WTC11 (cell line): ENCODE measurements at regions not wholly inside any gene's neighbourhood (a gene's known extent, or its start where the extent isn't known, plus 50 kb on each side); places are given as distances from the start of the nearest gene placed in this dataset.

Experiments
- ATAC-seq: fragments of 200-7000 bp; cut with Tn5 transposase; 2 replicates; pipeline ENCODE4 v1.10.0; 2021; ENCODE audit warnings: mild to moderate bottlenecking, moderate library complexity
- CTCF ChIA-PET: fragments of 300-600 bp; sonication (Branson Sonifier 250); formaldehyde crosslinking; loops from one replicate; lab custom pipeline; 2021; ENCODE audit warnings: antibody characterized with exemption; lab: Charles Lee
- POLR2A ChIA-PET: fragments of 350-600 bp; sonication (Branson Sonifier 250); formaldehyde crosslinking; loops from one replicate; lab custom pipeline; 2021; ENCODE audit warnings: antibody characterized with exemption; lab: Charles Lee
- DNase-seq: peaks from one replicate; pipeline ENCODE4 v3.0.0; 2021; ENCODE audit warnings: low spot score
- H3K27ac Mint-ChIP-seq: 2 replicates; pipeline ENCODE4 v1.8.0; 2021; ENCODE audit warnings: mixed read lengths
- H3K27me3 Mint-ChIP-seq: 2 replicates; pipeline ENCODE4 v1.8.0; 2021; ENCODE audit warnings: low read depth, mild to moderate bottlenecking, moderate library complexity, mixed read lengths
- H3K36me3 Mint-ChIP-seq: 2 replicates; pipeline ENCODE4 v1.8.0; 2021; ENCODE audit warnings: mixed read lengths
- H3K4me1 Mint-ChIP-seq: 2 replicates; pipeline ENCODE4 v1.8.0; 2022; ENCODE audit warnings: mixed read lengths
- H3K4me3 Mint-ChIP-seq: 2 replicates; pipeline ENCODE4 v1.8.0; 2021; ENCODE audit warnings: mild to moderate bottlenecking, moderate library complexity, mixed read lengths
- H3K9me3 Mint-ChIP-seq: 2 replicates; pipeline ENCODE4 v1.8.0; 2021; ENCODE audit warnings: mixed read lengths
- ATF6 ChIP-seq: sonication (generic); formaldehyde crosslinking; IDR thresholded peaks from 2 replicates; pipeline ENCODE4 v1.8.1; 2023; ENCODE audit warnings: mild to moderate bottlenecking, missing genetic modification reagents
- CDX4 ChIP-seq: fragments of 250-450 bp; sonication (Bioruptor Pico); IDR thresholded peaks from 2 replicates; pipeline ENCODE4 v1.9.0; 2021; ENCODE audit warnings: moderate library complexity, mild to moderate bottlenecking, inconsistent platforms, borderline replicate concordance
- CREB1 ChIP-seq: sonication (generic); formaldehyde crosslinking; IDR thresholded peaks from 2 replicates; pipeline ENCODE4 v1.8.0; 2023; ENCODE audit warnings: mild to moderate bottlenecking, missing genetic modification reagents
- ELF4 ChIP-seq: sonication (generic); formaldehyde crosslinking; IDR thresholded peaks from 2 replicates; pipeline ENCODE4 v1.8.1; 2022; ENCODE audit warnings: low read depth, mild to moderate bottlenecking, moderate library complexity, missing genetic modification reagents
- FOXP1 ChIP-seq: sonication (generic); formaldehyde crosslinking; IDR thresholded peaks from 2 replicates; pipeline ENCODE4 v1.8.0; 2022; ENCODE audit warnings: missing genetic modification reagents, mild to moderate bottlenecking, moderate library complexity, borderline replicate concordance
- GABPB1 ChIP-seq: sonication (generic); formaldehyde crosslinking; IDR thresholded peaks from 2 replicates; pipeline ENCODE4 v1.8.1; 2023; ENCODE audit warnings: mild to moderate bottlenecking, missing genetic modification reagents
- HMGXB4 ChIP-seq: sonication (generic); formaldehyde crosslinking; IDR thresholded peaks from 2 replicates; pipeline ENCODE4 v1.8.1; 2023; ENCODE audit warnings: mild to moderate bottlenecking, moderate library complexity, missing genetic modification reagents
- NFATC4 ChIP-seq: fragments of 250-450 bp; sonication (Bioruptor Pico); IDR thresholded peaks from 2 replicates; pipeline ENCODE4 v1.9.0; 2021; ENCODE audit warnings: mild to moderate bottlenecking
- NFYB ChIP-seq: sonication (generic); formaldehyde crosslinking; conservative IDR thresholded peaks from 2 replicates; pipeline ENCODE4 v1.8.0; 2022; ENCODE audit warnings: low read depth, missing genetic modification reagents
- NR3C1 ChIP-seq: sonication (generic); formaldehyde crosslinking; conservative IDR thresholded peaks from 2 replicates; pipeline ENCODE4 v1.8.1; 2023; ENCODE audit warnings: low read depth, mild to moderate bottlenecking, missing genetic modification reagents
- SMAD4 ChIP-seq: sonication (generic); formaldehyde crosslinking; IDR thresholded peaks from 2 replicates; pipeline ENCODE4 v1.8.0; 2022; ENCODE audit warnings: mild to moderate bottlenecking, missing genetic modification reagents
- SOX15 ChIP-seq: fragments of 250-450 bp; sonication (Bioruptor Pico); IDR thresholded peaks from 2 replicates; pipeline ENCODE4 v1.9.0; 2021; ENCODE audit warnings: mild to moderate bottlenecking
- TEAD4 ChIP-seq: sonication (generic); formaldehyde crosslinking; IDR thresholded peaks from 2 replicates; pipeline ENCODE4 v1.8.0; 2022; ENCODE audit warnings: mild to moderate bottlenecking, missing genetic modification reagents
- ZBTB21 ChIP-seq: sonication (generic); formaldehyde crosslinking; IDR thresholded peaks from 2 replicates; pipeline ENCODE4 v1.8.1; 2023; ENCODE audit warnings: mild to moderate bottlenecking, missing genetic modification reagents, borderline replicate concordance
- ZNF138 ChIP-seq: sonication (generic); formaldehyde crosslinking; conservative IDR thresholded peaks from 2 replicates; pipeline ENCODE4 v1.8.1; 2022; ENCODE audit warnings: mild to moderate bottlenecking, moderate library complexity, missing genetic modification reagents
- ZNF219 ChIP-seq: sonication (generic); formaldehyde crosslinking; IDR thresholded peaks from 2 replicates; pipeline ENCODE4 v1.8.0; 2023; ENCODE audit warnings: missing genetic modification reagents, mild to moderate bottlenecking, borderline replicate concordance
- ZNF317 ChIP-seq: sonication (generic); formaldehyde crosslinking; IDR thresholded peaks from 2 replicates; pipeline ENCODE4 v1.8.1; 2023; ENCODE audit warnings: low read depth, mild to moderate bottlenecking, moderate library complexity, missing genetic modification reagents, borderline replicate concordance
- ZNF423 ChIP-seq: fragments of 250-450 bp; sonication (Bioruptor Pico); IDR thresholded peaks from 2 replicates; pipeline ENCODE4 v2.1.2; 2022; ENCODE audit warnings: mild to moderate bottlenecking, moderate library complexity
- TF ChIP-seq, protein P1 (sequence below): sonication (generic); formaldehyde crosslinking; IDR thresholded peaks from 2 replicates; pipeline ENCODE4 v1.8.1; 2022; ENCODE audit warnings: missing genetic modification reagents, borderline replicate concordance
- TF ChIP-seq, protein P2 (sequence below): sonication (generic); formaldehyde crosslinking; IDR thresholded peaks from 2 replicates; pipeline ENCODE4 v1.8.0; 2023; ENCODE audit warnings: mild to moderate bottlenecking, missing genetic modification reagents

- H3K27ac Mint-ChIP-seq: no peak overlapping the region
- H3K27me3 Mint-ChIP-seq: peaks cover 5% of the 10 kb centered on the region; the same call in 1 of the 2 replicates
- no peaks in the 10 kb centered on the region for H3K4me1 Mint-ChIP-seq
- DNase-seq (no peak), ATAC-seq (no peak)
- peaks cover 67% of the 10 kb centered on the region for H3K36me3 Mint-ChIP-seq
- H3K9me3 Mint-ChIP-seq: peaks cover 74% of the 10 kb centered on the region
- no peak overlapping the region for H3K4me3 Mint-ChIP-seq
- CTCF ChIA-PET: no interaction called here
- TF ChIP-seq ZNF423: no peak
- TF ChIP-seq TEAD4 (CRISPR knock-in tag): no peak
- TF ChIP-seq ZNF317 (CRISPR knock-in tag): no peak
- POLR2A ChIA-PET: no interaction called here
Measured at GRCh38 chr2:144748443-144748842, 228.5 kb upstream of the ZEB2 start.

GRCh38 chr2:144747571-144747970, 227.7 kb upstream of the ZEB2 start:
- Mint-ChIP-seq H3K9me3 (peaks cover 74% of the 10 kb centered on the region), H3K36me3 (peaks cover 67% of the 10 kb centered on the region), H3K4me3 (no peak overlapping the region), H3K27ac (no peak overlapping the region), H3K4me1 (no peaks in the 10 kb centered on the region), H3K27me3 (peaks cover 5% of the 10 kb centered on the region; the same call in 1 of the 2 replicates)
- CTCF ChIA-PET: no interaction called here
- POLR2A ChIA-PET: no interaction called here
- DNase-seq (peak; percentile 46), ATAC-seq (no peak)
- TF ChIP-seq NFYB (CRISPR knock-in tag): no peak
- TF ChIP-seq TEAD4 (CRISPR knock-in tag): no peak
- TF ChIP-seq ELF4 (CRISPR knock-in tag): no peak
- no peak for TF ChIP-seq SMAD4 (CRISPR knock-in tag)
- TF ChIP-seq CREB1 (CRISPR knock-in tag): no peak
- TF ChIP-seq, protein P1, sequence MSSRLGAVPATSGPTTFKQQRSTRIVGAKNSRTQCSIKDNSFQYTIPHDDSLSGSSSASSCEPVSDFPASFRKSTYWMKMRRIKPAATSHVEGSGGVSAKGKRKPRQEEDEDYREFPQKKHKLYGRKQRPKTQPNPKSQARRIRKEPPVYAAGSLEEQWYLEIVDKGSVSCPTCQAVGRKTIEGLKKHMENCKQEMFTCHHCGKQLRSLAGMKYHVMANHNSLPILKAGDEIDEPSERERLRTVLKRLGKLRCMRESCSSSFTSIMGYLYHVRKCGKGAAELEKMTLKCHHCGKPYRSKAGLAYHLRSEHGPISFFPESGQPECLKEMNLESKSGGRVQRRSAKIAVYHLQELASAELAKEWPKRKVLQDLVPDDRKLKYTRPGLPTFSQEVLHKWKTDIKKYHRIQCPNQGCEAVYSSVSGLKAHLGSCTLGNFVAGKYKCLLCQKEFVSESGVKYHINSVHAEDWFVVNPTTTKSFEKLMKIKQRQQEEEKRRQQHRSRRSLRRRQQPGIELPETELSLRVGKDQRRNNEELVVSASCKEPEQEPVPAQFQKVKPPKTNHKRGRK (CRISPR knock-in tag): no peak
- TF ChIP-seq ATF6 (CRISPR knock-in tag): no peak
- no peak for TF ChIP-seq GABPB1 (CRISPR knock-in tag)
- TF ChIP-seq SOX15: no peak
- no peak for TF ChIP-seq ZBTB21 (CRISPR knock-in tag)
- TF ChIP-seq FOXP1: no peak
- no peak for TF ChIP-seq CDX4 (CRISPR knock-in tag)
- TF ChIP-seq NFATC4 (CRISPR knock-in tag): no peak

DNA sequence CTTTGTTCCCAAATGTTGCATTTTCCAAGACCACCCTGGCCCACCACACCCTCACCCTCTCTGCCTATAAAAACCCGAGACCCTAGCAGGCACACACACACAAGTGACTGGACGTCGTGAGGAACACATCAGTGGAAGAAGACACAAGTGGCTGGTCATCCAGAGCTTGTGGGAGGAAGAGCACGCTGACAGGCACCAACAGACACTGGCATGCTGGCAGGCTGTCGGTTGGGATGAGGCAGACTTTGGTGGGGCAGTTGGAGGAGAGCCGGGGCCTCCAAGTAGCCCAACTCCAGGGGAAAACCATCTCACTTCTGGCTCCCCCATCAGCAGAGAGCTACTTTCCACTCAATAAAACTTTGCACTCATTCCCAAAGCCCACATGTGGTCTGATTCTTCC, 225.5 kb upstream of the ZEB2 start:
- ChIA-PET CTCF (no interaction called here), POLR2A (no interaction called here)
- H3K27me3 Mint-ChIP-seq: peaks cover 5% of the 10 kb centered on the region; the same call in 1 of the 2 replicates
- peaks cover 65% of the 10 kb centered on the region for H3K9me3 Mint-ChIP-seq
- peaks cover 57% of the 10 kb centered on the region for H3K36me3 Mint-ChIP-seq
- H3K27ac Mint-ChIP-seq: no peak overlapping the region
- H3K4me1 Mint-ChIP-seq: no peaks in the 10 kb centered on the region
- no peak overlapping the region for H3K4me3 Mint-ChIP-seq
- DNase-seq (no peak), ATAC-seq (no peak)
- TF ChIP-seq NR3C1 (CRISPR knock-in tag) (no peak), GABPB1 (CRISPR knock-in tag) (no peak), ZNF219 (CRISPR knock-in tag) (no peak), ZNF138 (no peak), ZNF317 (CRISPR knock-in tag) (no peak), ATF6 (CRISPR knock-in tag) (no peak), HMGXB4 (CRISPR knock-in tag) (no peak), SOX15 (no peak)
- TF ChIP-seq, protein P2, sequence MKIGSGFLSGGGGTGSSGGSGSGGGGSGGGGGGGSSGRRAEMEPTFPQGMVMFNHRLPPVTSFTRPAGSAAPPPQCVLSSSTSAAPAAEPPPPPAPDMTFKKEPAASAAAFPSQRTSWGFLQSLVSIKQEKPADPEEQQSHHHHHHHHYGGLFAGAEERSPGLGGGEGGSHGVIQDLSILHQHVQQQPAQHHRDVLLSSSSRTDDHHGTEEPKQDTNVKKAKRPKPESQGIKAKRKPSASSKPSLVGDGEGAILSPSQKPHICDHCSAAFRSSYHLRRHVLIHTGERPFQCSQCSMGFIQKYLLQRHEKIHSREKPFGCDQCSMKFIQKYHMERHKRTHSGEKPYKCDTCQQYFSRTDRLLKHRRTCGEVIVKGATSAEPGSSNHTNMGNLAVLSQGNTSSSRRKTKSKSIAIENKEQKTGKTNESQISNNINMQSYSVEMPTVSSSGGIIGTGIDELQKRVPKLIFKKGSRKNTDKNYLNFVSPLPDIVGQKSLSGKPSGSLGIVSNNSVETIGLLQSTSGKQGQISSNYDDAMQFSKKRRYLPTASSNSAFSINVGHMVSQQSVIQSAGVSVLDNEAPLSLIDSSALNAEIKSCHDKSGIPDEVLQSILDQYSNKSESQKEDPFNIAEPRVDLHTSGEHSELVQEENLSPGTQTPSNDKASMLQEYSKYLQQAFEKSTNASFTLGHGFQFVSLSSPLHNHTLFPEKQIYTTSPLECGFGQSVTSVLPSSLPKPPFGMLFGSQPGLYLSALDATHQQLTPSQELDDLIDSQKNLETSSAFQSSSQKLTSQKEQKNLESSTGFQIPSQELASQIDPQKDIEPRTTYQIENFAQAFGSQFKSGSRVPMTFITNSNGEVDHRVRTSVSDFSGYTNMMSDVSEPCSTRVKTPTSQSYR (CRISPR knock-in tag): no peak
